ENCODE measurements at regions not wholly inside any gene's neighbourhood (a gene's known extent, or its start where the extent isn't known, plus 50 kb on each side); places are given as distances from the start of the nearest gene placed in this dataset.
"Not testable (repeated sequence)": the region's sequence is repeated elsewhere in the genome, so short reads cannot be mapped to it uniquely, and the experiment has no call there.

DNA sequence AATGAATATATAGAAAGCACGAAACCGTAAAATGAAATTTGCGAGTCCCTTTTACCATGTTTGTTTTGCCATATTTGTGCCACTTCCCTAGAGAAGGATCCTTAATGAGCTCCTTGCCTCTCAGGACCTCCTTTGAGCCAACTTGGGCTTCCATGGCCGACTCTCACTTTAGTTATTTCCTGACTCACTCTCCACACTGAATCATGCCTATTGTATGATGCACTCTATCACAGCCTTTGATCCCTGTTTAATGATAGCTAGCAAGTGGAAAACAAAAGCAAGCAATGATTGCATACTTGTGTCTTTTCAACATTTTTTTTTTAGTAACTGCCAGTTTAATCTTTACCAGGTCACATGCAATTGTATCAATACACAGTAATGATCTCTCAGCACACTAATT is 153.2 kb downstream of the CCER1 start:
- no peak overlapping the region for H3K4me3 ChIP-seq
- no peaks in the 10 kb centered on the region for H3K27me3 ChIP-seq (replicated peaks in 1 of 7)
- DNase-seq = no peak
- H3K4me1 ChIP-seq = no peaks in the 10 kb centered on the region
- TF ChIP-seq POLR2A (IDR thresholded peaks at IDR 0.05) (no peak), POLR2AphosphoS5 (IDR thresholded peaks at IDR 0.05) (no peak)
- TF ChIP-seq, protein P1, sequence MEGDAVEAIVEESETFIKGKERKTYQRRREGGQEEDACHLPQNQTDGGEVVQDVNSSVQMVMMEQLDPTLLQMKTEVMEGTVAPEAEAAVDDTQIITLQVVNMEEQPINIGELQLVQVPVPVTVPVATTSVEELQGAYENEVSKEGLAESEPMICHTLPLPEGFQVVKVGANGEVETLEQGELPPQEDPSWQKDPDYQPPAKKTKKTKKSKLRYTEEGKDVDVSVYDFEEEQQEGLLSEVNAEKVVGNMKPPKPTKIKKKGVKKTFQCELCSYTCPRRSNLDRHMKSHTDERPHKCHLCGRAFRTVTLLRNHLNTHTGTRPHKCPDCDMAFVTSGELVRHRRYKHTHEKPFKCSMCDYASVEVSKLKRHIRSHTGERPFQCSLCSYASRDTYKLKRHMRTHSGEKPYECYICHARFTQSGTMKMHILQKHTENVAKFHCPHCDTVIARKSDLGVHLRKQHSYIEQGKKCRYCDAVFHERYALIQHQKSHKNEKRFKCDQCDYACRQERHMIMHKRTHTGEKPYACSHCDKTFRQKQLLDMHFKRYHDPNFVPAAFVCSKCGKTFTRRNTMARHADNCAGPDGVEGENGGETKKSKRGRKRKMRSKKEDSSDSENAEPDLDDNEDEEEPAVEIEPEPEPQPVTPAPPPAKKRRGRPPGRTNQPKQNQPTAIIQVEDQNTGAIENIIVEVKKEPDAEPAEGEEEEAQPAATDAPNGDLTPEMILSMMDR (IDR thresholded peaks at IDR 0.05 in 8 of 11, conservative IDR thresholded peaks at IDR 0.05 in 3 of 11) = no peak
- 85 to 91% (median 87%) methylated on average over 4 of the region's 4 CpGs for WGBS, 5 donors
- no peaks in the 10 kb centered on the region for H3K36me3 ChIP-seq
- H3K27ac ChIP-seq = no peak overlapping the region
- H3K9me3 ChIP-seq = peaks cover 0 to 29% (median 0%) of the 10 kb centered on the region in 8 donors
- intact Hi-C loops (cut with DNase I; ENCODE audit: low total_unique reads) = no loop called here

DNA sequence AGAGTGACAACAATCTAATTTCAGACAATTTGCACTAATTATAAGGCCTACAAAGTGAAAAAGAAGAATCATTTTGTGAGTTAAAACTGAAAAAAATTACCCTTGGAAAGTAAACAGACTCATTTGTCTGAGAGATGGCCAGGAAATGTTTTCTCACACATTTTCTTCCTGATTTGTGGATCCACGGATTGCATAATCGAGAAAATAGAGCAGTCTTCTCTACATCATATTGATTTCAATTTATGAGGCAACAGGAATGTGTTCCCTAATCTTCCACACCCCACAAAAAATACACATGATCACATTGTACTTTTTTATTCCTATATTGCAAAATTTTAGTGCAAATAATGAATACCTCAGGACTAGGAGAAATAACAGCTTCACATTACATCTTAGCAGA is 160.8 kb downstream of the CCER1 start:
- H3K36me3 ChIP-seq = no peaks in the 10 kb centered on the region
- H3K27ac ChIP-seq = no peak overlapping the region
- intact Hi-C loops (cut with DNase I; ENCODE audit: low total_unique reads) = no loop called here
- DNase-seq = no peak
- no peak overlapping the region for H3K4me3 ChIP-seq
- TF ChIP-seq POLR2AphosphoS5 (IDR thresholded peaks at IDR 0.05) = no peak
- TF ChIP-seq POLR2A (IDR thresholded peaks at IDR 0.05) = no peak
- TF ChIP-seq, protein P1 (IDR thresholded peaks at IDR 0.05 in 8 of 11, conservative IDR thresholded peaks at IDR 0.05 in 3 of 11) = no peak
- H3K4me1 ChIP-seq = no peaks in the 10 kb centered on the region
- H3K27me3 ChIP-seq (replicated peaks in 1 of 7) = no peaks in the 10 kb centered on the region
- WGBS, 5 donors = 46 to 75% (median 67%) methylated on average over 2 of the region's 2 CpGs
- peaks cover 0 to 8% (median 0%) of the 10 kb centered on the region in 8 donors for H3K9me3 ChIP-seq

DNA sequence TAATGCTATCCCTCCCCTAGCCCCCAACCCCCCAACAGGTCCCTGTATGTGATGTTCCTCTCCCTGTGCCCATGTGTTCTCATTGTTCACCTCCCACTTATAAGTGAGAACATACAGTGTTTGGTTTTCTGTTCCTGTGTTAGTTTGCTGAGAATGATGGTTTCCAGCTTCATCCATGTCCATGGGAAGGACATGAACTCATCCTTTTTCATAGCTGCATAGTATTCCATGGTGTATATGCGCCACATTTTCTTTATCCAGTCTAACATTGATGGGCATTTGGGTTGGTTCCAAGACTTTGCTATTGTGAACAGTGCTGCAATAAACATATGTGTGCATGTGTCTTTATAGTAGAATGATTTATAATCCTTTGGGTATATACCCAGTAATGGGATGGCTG is 162.3 kb downstream of the CCER1 start:
- H3K4me3 ChIP-seq; DNase-seq; intact Hi-C loops (cut with DNase I; ENCODE audit: low total_unique reads); H3K4me1 ChIP-seq; H3K27ac ChIP-seq; H3K9me3 ChIP-seq; H3K36me3 ChIP-seq; H3K27me3 ChIP-seq (replicated peaks in 1 of 7): not testable (repeated sequence)
- WGBS, 5 donors = 58 to 97% (median 88%) methylated on average over 1 of the region's 1 CpG

DNA sequence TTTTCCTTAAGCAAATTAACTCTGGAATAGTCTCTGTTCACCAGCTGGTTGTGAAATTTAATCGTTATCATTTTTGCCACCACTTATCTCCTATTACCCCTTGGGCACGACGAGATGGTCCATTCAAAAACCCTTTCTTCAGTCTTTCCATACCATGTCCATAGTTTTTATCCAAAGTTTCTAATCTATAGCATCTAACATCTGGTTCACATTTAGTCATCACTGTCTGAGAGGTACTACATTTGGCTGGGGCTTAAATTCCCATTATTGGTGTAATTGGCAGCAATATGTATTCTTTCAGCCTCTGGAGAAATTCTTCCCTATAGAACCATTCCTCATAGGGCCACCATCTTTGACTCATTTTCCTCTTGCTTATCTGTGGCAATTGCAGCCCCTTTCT is 163.5 kb downstream of the CCER1 start:
- DNase-seq = no peak
- Histone ChIP-seq H3K9me3 (peaks cover 0 to 8% (median 0%) of the 10 kb centered on the region in 8 donors), H3K4me3 (no peak overlapping the region), H3K27ac (no peak overlapping the region), H3K4me1 (no peaks in the 10 kb centered on the region), H3K36me3 (no peaks in the 10 kb centered on the region), H3K27me3 (replicated peaks in 1 of 7) (no peaks in the 10 kb centered on the region)
- WGBS, 5 donors = 78 to 93% (median 86%) methylated on average over 3 of the region's 3 CpGs
- intact Hi-C loops (cut with DNase I; ENCODE audit: low total_unique reads) = no loop called here
- TF ChIP-seq POLR2A (IDR thresholded peaks at IDR 0.05) = no peak
- no peak for TF ChIP-seq POLR2AphosphoS5 (IDR thresholded peaks at IDR 0.05)
- TF ChIP-seq, protein P1 (IDR thresholded peaks at IDR 0.05 in 8 of 11, conservative IDR thresholded peaks at IDR 0.05 in 3 of 11) = no peak

DNA sequence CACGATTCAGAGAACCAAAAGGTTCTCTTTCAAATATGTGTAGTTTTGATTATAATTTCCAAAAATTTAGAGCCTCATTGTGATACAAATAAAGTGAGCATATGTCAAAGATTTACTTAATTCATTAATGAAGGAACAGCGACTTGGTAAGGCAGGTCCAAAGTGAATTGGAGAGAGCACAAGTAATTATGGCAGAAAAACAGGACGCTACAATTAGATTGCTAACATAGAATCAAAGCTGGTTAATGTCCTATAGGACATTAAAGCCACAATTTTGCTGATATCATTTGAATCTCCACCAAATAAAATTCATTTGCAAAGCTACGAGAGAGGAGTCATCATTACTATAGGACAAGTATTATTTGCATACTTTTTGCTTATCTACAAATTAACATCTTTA is 164.2 kb downstream of the CCER1 start:
- no peaks in the 10 kb centered on the region for H3K27me3 ChIP-seq (replicated peaks in 1 of 7)
- DNase-seq = no peak
- no peaks in the 10 kb centered on the region for H3K4me1 ChIP-seq
- TF ChIP-seq, protein P1 (IDR thresholded peaks at IDR 0.05 in 8 of 11, conservative IDR thresholded peaks at IDR 0.05 in 3 of 11) = no peak
- TF ChIP-seq POLR2A (IDR thresholded peaks at IDR 0.05) (no peak), POLR2AphosphoS5 (IDR thresholded peaks at IDR 0.05) (no peak)
- H3K36me3 ChIP-seq = no peaks in the 10 kb centered on the region
- intact Hi-C loops (cut with DNase I; ENCODE audit: low total_unique reads) = no loop called here
- H3K27ac ChIP-seq = no peak overlapping the region
- H3K9me3 ChIP-seq = peaks cover 0 to 9% (median 0%) of the 10 kb centered on the region in 8 donors
- WGBS, 5 donors = 65 to 82% (median 75%) methylated on average over 4 of the region's 4 CpGs
- H3K4me3 ChIP-seq = no peak overlapping the region

Measured in spleen (tissue), 11 donors.